Heart left ventricle (tissue), 16 donors: ENCODE measurements at regions not wholly inside any gene's neighbourhood (a gene's known extent, or its start where the extent isn't known, plus 50 kb on each side); places are given as distances from the start of the nearest gene placed in this dataset.

Source experiments
- ATAC-seq, 4 donors: fragments of 200-7000 bp; cut with Tn5 transposase; one replicate each; pipeline ENCODE4 v1.9.1; 2020 to 2022; ENCODE audit warnings: moderate library complexity in 4 of 4, mild to moderate bottlenecking in 3 of 4, moderate number of reproducible peaks in 1 of 4
- DNase-seq, 5 donors: peaks; one replicate each; pipeline ENCODE4 v3.0.0-alpha.2; 2020
- H3K27ac ChIP-seq, 12 donors: fragments of 200-600 bp; sonication (generic) in 4 of 12; one replicate each; pipeline versions ENCODE4 v1.5.0 to v1.8.0; 2016 to 2022; ENCODE audit warnings: mild to moderate bottlenecking in 2 of 12
- H3K27me3 ChIP-seq, 9 donors: fragments of 200-600 bp; sonication (generic) in 2 of 9; one replicate each; pipeline versions ENCODE4 v1.5.1 to v1.8.0; 2016 to 2022; ENCODE audit warnings: mild to moderate bottlenecking in 3 of 9
- H3K36me3 ChIP-seq, 9 donors: fragments of 200-600 bp; sonication (generic) in 2 of 9; one replicate each; pipeline versions ENCODE4 v1.5.0 to v1.8.0; 2018 to 2022; ENCODE audit warnings: mild to moderate bottlenecking in 2 of 9
- H3K4me1 ChIP-seq, 12 donors: fragments of 200-600 bp; sonication (generic) in 4 of 12; one replicate each; pipeline versions ENCODE4 v1.5.0 to v1.8.0; 2016 to 2022; ENCODE audit warnings: mild to moderate bottlenecking in 3 of 12
- H3K4me3 ChIP-seq, 12 donors: fragments of 200-600 bp; sonication (generic) in 4 of 12; one replicate each; pipeline versions ENCODE4 v1.5.0 to v1.8.0; 2017 to 2022; ENCODE audit warnings: mild to moderate bottlenecking in 9 of 12, moderate library complexity in 4 of 12
- H3K9me3 ChIP-seq, 12 donors: fragments of 200-600 bp; sonication (generic) in 4 of 12; one replicate each; pipeline versions ENCODE4 v1.5.0 to v1.8.0; 2016 to 2022; ENCODE audit warnings: mild to moderate bottlenecking in 1 of 12
- POLR2A ChIP-seq, 2 donors: fragments of 450-650 bp; IDR thresholded peaks; one replicate each; pipeline ENCODE4 v1.6.1; 2017; ENCODE audit warnings: antibody characterized with exemption in 2 of 2, mild to moderate bottlenecking in 2 of 2, moderate library complexity in 2 of 2
- WGBS, 4 donors: extraction: QIAGEN DNeasy Blood & Tissue Kit in 2 of 4; methylation state at CpG; one replicate each; pipeline versions ENCODE4 v1.1.5 to v1.1.7; 2013 to 2018; 5-methylcytosine and 5-hydroxymethylcytosine counted together
- intact Hi-C, 10 donors: fragments of 100-400 bp; cut with DNase I; formaldehyde crosslinking; loops; one replicate each; pipeline versions ENCODE4 v1.11.1 to v1.14.2; 2022
- TF ChIP-seq, protein P1 (sequence below), 12 donors: fragments of 200-600 bp; sonication (generic) in 4 of 12; IDR thresholded peaks; one replicate each; pipeline versions ENCODE4 v1.5.0 to v1.8.0; 2018 to 2022; ENCODE audit warnings: antibody characterized with exemption in 12 of 12, mild to moderate bottlenecking in 5 of 12
- donor health status: ischemic (EF 13 %, LVEDD 7.1; RV severe dilation, severe dysfunction).
- donor health status: healthy with polysubstance abuse.
- donor health status: DM: no; HTN: yes; CAD: no.
- donor health status: DM: no; HTN: no; CAD: no.
- donor health status: ischemic (EF 25% LVEDD 6.9; RV normal size, moderate dysfunction).
- donor health status: ischemic (EF 25% LVEDD 5.7; RV mildly dilated, moderate dysfunction).
- donor health status: healthy.
- donor health status: DM: yes; HTN: yes; CAD: no.
- donor health status: ischemic (EF 35%, LVEDD 5.7; RV mildly dilated, moderate dysfunction).
- donor health status: nonischemic (EF 11% LVEDD 7.7; RV severe dilation, severe dysfunction).
- donor health status: DM: yes; HTN: yes; CAD: no.
- donor health status: PGD.
- donor health status: ischemic (EF 29% LVEDD 5.4; RV normal size, mild dysfunction).
- donor health status: nonischemic (EF 23%, LVEDD 6.1; RV moderate dilation, normal function).

DNA sequence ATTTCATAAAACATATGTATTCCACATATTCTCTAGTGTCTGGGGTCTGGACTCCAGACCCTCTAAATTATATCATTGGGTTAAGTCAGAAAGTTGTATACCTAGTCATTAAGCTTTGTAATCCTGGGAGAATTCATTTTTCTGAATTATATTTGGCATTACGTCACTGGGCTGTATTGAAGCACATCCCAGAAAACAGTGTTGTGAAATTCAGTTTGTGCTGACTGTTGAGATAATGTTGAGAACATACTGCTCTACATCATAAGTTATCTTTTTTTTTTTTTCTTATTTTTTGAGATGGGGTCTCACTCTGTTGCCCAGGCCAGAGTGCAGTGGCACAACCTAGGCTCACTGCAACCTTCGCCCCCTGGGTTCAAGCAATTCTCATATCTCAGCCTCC lies 153.1 kb upstream of the STT3B start:
- DNase-seq, result no peak
- no peaks in the 10 kb centered on the region for H3K9me3 ChIP-seq
- no peaks in the 10 kb centered on the region for H3K36me3 ChIP-seq
- ATAC-seq, result no peak
- H3K4me1 ChIP-seq, result no peaks in the 10 kb centered on the region
- no peak overlapping the region for H3K27ac ChIP-seq
- 84 to 92% (median 89%) methylated on average over 2 of the region's 2 CpGs for WGBS, 4 donors
- no peaks in the 10 kb centered on the region for H3K27me3 ChIP-seq
- H3K4me3 ChIP-seq, result no peak overlapping the region
- TF ChIP-seq, protein P1, sequence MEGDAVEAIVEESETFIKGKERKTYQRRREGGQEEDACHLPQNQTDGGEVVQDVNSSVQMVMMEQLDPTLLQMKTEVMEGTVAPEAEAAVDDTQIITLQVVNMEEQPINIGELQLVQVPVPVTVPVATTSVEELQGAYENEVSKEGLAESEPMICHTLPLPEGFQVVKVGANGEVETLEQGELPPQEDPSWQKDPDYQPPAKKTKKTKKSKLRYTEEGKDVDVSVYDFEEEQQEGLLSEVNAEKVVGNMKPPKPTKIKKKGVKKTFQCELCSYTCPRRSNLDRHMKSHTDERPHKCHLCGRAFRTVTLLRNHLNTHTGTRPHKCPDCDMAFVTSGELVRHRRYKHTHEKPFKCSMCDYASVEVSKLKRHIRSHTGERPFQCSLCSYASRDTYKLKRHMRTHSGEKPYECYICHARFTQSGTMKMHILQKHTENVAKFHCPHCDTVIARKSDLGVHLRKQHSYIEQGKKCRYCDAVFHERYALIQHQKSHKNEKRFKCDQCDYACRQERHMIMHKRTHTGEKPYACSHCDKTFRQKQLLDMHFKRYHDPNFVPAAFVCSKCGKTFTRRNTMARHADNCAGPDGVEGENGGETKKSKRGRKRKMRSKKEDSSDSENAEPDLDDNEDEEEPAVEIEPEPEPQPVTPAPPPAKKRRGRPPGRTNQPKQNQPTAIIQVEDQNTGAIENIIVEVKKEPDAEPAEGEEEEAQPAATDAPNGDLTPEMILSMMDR (IDR thresholded peaks at IDR 0.05), result no peak
- no peak for TF ChIP-seq POLR2A (IDR thresholded peaks at IDR 0.05)
- intact Hi-C loops, result no loop called here

DNA sequence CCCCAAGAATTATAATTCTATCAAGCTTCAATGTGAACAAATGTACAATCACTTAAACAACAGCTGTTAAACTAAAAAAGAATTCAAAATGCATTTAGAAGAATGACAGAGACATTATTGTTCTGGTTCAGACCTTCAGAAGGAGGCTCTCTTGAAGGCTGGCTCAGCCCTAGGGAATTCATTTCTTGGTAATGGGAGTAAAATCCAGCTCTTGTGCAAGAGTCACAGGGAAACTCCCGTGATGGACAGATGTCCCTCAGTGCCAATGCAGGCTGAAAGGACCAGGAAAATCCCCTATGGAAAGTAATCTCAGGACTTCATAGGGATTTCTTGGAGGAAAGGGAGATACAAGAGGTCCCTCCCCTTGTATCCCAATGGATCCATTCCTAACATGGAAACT lies 149.9 kb upstream of the STT3B start:
- Histone ChIP-seq H3K4me3 (no peak overlapping the region), H3K27me3 (no peaks in the 10 kb centered on the region), H3K9me3 (no peaks in the 10 kb centered on the region), H3K4me1 (no peaks in the 10 kb centered on the region), H3K36me3 (no peaks in the 10 kb centered on the region), H3K27ac (no peak overlapping the region)
- ATAC-seq (no peak), DNase-seq (no peak)
- intact Hi-C loops, result no loop called here
- WGBS, 4 donors, result 71 to 93% (median 82%) methylated on average over 1 of the region's 1 CpG
- TF ChIP-seq POLR2A (IDR thresholded peaks at IDR 0.05), result no peak
- TF ChIP-seq, protein P1 (IDR thresholded peaks at IDR 0.05), result no peak

GRCh38 chr3:31384117-31384516 lies 148.6 kb upstream of the STT3B start:
- intact Hi-C loops, result no loop called here
- no peaks in the 10 kb centered on the region for H3K36me3 ChIP-seq
- TF ChIP-seq, protein P1 (IDR thresholded peaks at IDR 0.05), result no peak
- no peak for TF ChIP-seq POLR2A (IDR thresholded peaks at IDR 0.05)
- WGBS, 4 donors, result 70 to 80% (median 76%) methylated on average over 1 of the region's 1 CpG
- no peak overlapping the region for H3K27ac ChIP-seq
- no peak overlapping the region for H3K4me3 ChIP-seq
- ATAC-seq (no peak), DNase-seq (no peak)
- no peaks in the 10 kb centered on the region for H3K9me3 ChIP-seq
- H3K4me1 ChIP-seq, result no peaks in the 10 kb centered on the region
- no peaks in the 10 kb centered on the region for H3K27me3 ChIP-seq

DNA sequence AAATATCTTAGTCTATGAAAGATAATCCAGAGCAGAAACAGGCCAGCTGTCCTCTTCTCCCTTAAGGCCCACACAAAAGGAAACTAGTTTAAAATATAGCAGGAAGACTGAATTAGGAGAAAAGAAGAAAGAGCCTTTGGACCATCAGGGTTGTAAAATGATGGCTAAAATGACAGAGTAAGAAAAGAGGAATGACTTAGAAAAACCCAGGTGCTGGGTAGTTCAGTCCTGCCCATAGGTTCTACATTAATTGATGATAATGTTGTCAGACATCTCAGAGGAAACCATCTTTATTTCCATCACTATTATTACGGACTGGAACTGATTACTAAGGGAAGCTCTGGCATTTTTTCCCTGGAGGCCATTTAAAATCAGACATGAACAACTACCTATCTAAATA lies 142.8 kb upstream of the STT3B start:
- Histone ChIP-seq H3K4me1 (no peaks in the 10 kb centered on the region), H3K36me3 (no peaks in the 10 kb centered on the region), H3K27ac (no peak overlapping the region), H3K4me3 (no peak overlapping the region), H3K9me3 (no peaks in the 10 kb centered on the region), H3K27me3 (no peaks in the 10 kb centered on the region)
- ATAC-seq (no peak), DNase-seq (no peak)
- intact Hi-C loops, result no loop called here
- 56 to 69% (median 62%) methylated on average over 1 of the region's 1 CpG for WGBS, 4 donors
- no peak for TF ChIP-seq POLR2A (IDR thresholded peaks at IDR 0.05)
- TF ChIP-seq, protein P1 (IDR thresholded peaks at IDR 0.05), result no peak
